Osteoblast (primary cell): ENCODE measurements at regions not wholly inside any gene's neighbourhood (a gene's known extent, or its start where the extent isn't known, plus 50 kb on each side); places are given as distances from the start of the nearest gene placed in this dataset.

Experiments used
- DNase-seq: peaks from one replicate; pipeline ENCODE4 v3.0.0; 2011; ENCODE audit warnings: low spot score, mixed read lengths; ENCODE audit not compliant: insufficient read length; ENCODE audit errors: missing footprints
- H2AFZ ChIP-seq: 2 replicates; pipeline ENCODE4 v1.6.0; 2011; ENCODE audit warnings: mild to moderate bottlenecking, low read length
- H3K27ac ChIP-seq: 2 replicates; pipeline ENCODE4 v1.5.1; 2011; ENCODE audit warnings: mild to moderate bottlenecking, low read depth, low read length, moderate library complexity
- H3K27me3 ChIP-seq: 2 replicates; pipeline ENCODE4 v1.6.0; 2012; ENCODE audit warnings: mild to moderate bottlenecking, control low read depth, inconsistent platforms, low read length, moderate library complexity; ENCODE audit not compliant: insufficient read depth
- H3K36me3 ChIP-seq: 2 replicates; pipeline ENCODE4 v1.5.1; 2011; ENCODE audit warnings: mild to moderate bottlenecking, low read length, control low read depth, moderate library complexity; ENCODE audit not compliant: insufficient read depth
- H3K4me1 ChIP-seq: 2 replicates; pipeline ENCODE4 v1.5.1; 2011; ENCODE audit warnings: mild to moderate bottlenecking, low read length, control low read depth, moderate library complexity; ENCODE audit not compliant: insufficient read depth
- H3K4me2 ChIP-seq: 2 replicates; pipeline ENCODE4 v1.6.0; 2011; ENCODE audit warnings: mild to moderate bottlenecking, low read length; ENCODE audit not compliant: insufficient read depth
- H3K4me3 ChIP-seq: fragments of 200-600 bp; sonication (generic); 3 replicates; pipeline ENCODE4 v1.5.1; 2012; ENCODE audit warnings: mild to moderate bottlenecking, low read length, inconsistent platforms; ENCODE audit not compliant: insufficient read depth
- H3K79me2 ChIP-seq: 2 replicates; pipeline ENCODE4 v1.6.0; 2012; ENCODE audit warnings: mild to moderate bottlenecking, low read length, control low read depth, inconsistent platforms; ENCODE audit not compliant: insufficient read depth
- H3K9me3 ChIP-seq: 2 replicates; pipeline ENCODE4 v1.5.1; 2011; ENCODE audit warnings: low read depth, low read length, control low read depth
- H4K20me1 ChIP-seq: 2 replicates; pipeline ENCODE4 v1.6.0; 2012; ENCODE audit warnings: mild to moderate bottlenecking, low read length, control low read depth; ENCODE audit not compliant: insufficient read depth
- CTCF ChIP-seq: IDR thresholded peaks from 2 replicates; pipeline ENCODE4 v1.5.1; 2011; ENCODE audit warnings: mild to moderate bottlenecking, low read depth, low read length, moderate library complexity; ENCODE audit errors: extremely low read depth

GRCh38 chr5:63261695-63262094 lies 683.1 kb downstream of the LRRC70 start:
- no peaks in the 10 kb centered on the region for H3K79me2 ChIP-seq
- no peaks in the 10 kb centered on the region for H3K36me3 ChIP-seq
- DNase-seq, result no peak
- no peak overlapping the region for H2AFZ ChIP-seq
- H3K9me3 ChIP-seq, result no peaks in the 10 kb centered on the region
- TF ChIP-seq CTCF, result no peak
- no peak overlapping the region for H3K27ac ChIP-seq
- H3K4me1 ChIP-seq, result no peaks in the 10 kb centered on the region
- H3K27me3 ChIP-seq, result no peaks in the 10 kb centered on the region
- no peak overlapping the region for H3K4me3 ChIP-seq
- H4K20me1 ChIP-seq, result no peaks in the 10 kb centered on the region
- H3K4me2 ChIP-seq, result no peak overlapping the region

GRCh38 chr5:63255594-63255993 lies 677.0 kb downstream of the LRRC70 start:
- Histone ChIP-seq H3K79me2 (no peaks in the 10 kb centered on the region), H3K9me3 (no peaks in the 10 kb centered on the region), H4K20me1 (no peaks in the 10 kb centered on the region), H2AFZ (no peak overlapping the region), H3K4me3 (no peak overlapping the region), H3K27me3 (no peaks in the 10 kb centered on the region), H3K36me3 (no peaks in the 10 kb centered on the region), H3K4me2 (no peak overlapping the region), H3K4me1 (no peaks in the 10 kb centered on the region), H3K27ac (no peak overlapping the region)
- no peak for DNase-seq
- no peak for TF ChIP-seq CTCF

- Histone ChIP-seq H3K4me3 (no peak overlapping the region), H3K9me3 (no peaks in the 10 kb centered on the region), H3K4me1 (no peaks in the 10 kb centered on the region), H2AFZ (no peak overlapping the region), H3K4me2 (no peak overlapping the region), H3K79me2 (no peaks in the 10 kb centered on the region), H3K27me3 (no peaks in the 10 kb centered on the region), H4K20me1 (no peaks in the 10 kb centered on the region), H3K36me3 (no peaks in the 10 kb centered on the region), H3K27ac (no peak overlapping the region)
- TF ChIP-seq CTCF, result no peak
- DNase-seq, result no peak
Measured at GRCh38 chr5:63250939-63251338, 672.3 kb downstream of the LRRC70 start.

GRCh38 chr5:63249960-63250359 lies 671.3 kb downstream of the LRRC70 start:
- no peaks in the 10 kb centered on the region for H3K36me3 ChIP-seq
- H3K79me2 ChIP-seq, result no peaks in the 10 kb centered on the region
- no peaks in the 10 kb centered on the region for H3K4me1 ChIP-seq
- H3K27ac ChIP-seq, result no peak overlapping the region
- TF ChIP-seq CTCF, result no peak
- H3K4me2 ChIP-seq, result no peak overlapping the region
- no peak for DNase-seq
- H4K20me1 ChIP-seq, result no peaks in the 10 kb centered on the region
- H3K9me3 ChIP-seq, result no peaks in the 10 kb centered on the region
- H3K27me3 ChIP-seq, result no peaks in the 10 kb centered on the region
- no peak overlapping the region for H3K4me3 ChIP-seq
- no peak overlapping the region for H2AFZ ChIP-seq
